ENCODE measurements at regions not wholly inside any gene's neighbourhood (a gene's known extent, or its start where the extent isn't known, plus 50 kb on each side); places are given as distances from the start of the nearest gene placed in this dataset.
A peak's percentile ranks its signal among the peaks of the same experiment; 100 is the strongest.
"Not testable (repeated sequence)": the region's sequence is repeated elsewhere in the genome, so short reads cannot be mapped to it uniquely, and the experiment has no call there.

DNA sequence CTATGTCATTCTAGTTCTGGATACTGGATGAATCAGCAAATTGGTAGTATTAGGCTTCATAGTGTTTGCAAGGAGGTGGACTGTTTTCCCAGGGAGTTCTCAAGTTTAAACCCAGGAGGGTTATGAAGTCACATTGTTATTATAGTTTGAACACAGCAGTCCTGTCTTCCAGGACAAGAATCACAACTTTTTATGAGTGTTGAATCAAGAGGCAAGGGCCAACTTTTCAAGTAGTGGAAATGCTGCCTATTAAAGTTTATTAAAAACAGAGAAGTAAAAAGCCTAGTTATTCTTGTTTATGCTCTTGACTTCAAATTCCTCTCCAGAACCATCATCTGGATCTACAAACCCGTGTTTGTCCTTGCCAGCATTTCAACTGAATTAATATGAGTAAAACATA is 86.3 kb upstream of the GOT2 start:
- no peak for DNase-seq (ENCODE audit: low read depth, low spot score)
- H3K4me3 ChIP-seq (ENCODE audit: low read length) = no peak overlapping the region

GRCh38 chr16:58815181-58815888 is 81.2 kb upstream of the GOT2 start:
- no peak overlapping the region for H3K4me3 ChIP-seq (ENCODE audit: low read length)
- no peak for DNase-seq (ENCODE audit: low read depth, low spot score)

DNA sequence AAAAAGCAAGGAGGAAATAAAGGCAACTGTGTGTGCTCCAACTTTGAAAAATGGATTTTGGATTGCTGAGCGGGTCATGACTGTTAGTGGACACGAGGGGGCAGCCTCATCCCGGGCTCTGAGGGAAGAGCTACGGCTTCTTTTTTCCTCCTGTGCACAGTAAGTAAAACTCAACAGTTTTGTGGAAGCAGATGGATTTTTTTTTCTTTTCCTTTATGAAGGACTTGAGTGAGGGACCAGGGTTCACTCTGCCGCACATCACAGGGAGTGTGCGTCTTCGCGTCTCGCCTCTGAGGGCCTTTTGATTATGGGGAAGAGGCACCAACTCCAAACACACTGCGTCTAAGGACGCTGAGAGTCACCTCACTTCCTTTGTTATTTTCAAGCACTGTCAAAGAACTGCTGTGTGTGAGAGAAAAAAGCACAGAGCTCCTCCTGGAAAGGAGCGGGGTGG is 80.3 kb upstream of the GOT2 start:
- peak overlapping the region; percentile 29 for H3K4me3 ChIP-seq (ENCODE audit: low read length)
- peak; percentile 8 for DNase-seq (ENCODE audit: low read depth, low spot score)

GRCh38 chr16:58809213-58809612 is 75.1 kb upstream of the GOT2 start:
- DNase-seq (ENCODE audit: low read depth, low spot score) = no peak
- no peak overlapping the region for H3K4me3 ChIP-seq (ENCODE audit: low read length)

DNA sequence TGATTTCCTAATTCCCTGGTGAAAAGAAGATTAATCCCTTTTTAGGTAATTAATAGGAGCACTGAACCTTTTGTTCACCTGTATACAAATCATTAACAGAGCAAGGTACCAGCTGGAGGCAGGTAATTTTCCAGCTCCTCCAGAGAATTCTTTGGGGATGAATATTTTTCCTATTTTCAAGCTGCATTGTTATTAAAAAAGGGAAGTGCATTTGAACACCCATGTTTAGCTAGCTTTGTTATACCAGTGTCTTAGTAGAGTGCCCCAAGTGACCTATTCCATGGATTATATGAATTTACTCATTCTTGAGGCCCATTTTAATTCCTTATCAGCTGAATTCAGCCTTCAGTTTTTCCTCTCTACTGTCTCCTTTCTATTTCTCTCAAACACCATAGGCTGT is 73.2 kb upstream of the GOT2 start:
- H3K4me3 ChIP-seq (ENCODE audit: low read length) = no peak overlapping the region
- no peak for DNase-seq (ENCODE audit: low read depth, low spot score)

- DNase-seq (ENCODE audit: low read depth, low spot score) = no peak
Measured at GRCh38 chr16:58801838-58802237, 67.7 kb upstream of the GOT2 start.

DNA sequence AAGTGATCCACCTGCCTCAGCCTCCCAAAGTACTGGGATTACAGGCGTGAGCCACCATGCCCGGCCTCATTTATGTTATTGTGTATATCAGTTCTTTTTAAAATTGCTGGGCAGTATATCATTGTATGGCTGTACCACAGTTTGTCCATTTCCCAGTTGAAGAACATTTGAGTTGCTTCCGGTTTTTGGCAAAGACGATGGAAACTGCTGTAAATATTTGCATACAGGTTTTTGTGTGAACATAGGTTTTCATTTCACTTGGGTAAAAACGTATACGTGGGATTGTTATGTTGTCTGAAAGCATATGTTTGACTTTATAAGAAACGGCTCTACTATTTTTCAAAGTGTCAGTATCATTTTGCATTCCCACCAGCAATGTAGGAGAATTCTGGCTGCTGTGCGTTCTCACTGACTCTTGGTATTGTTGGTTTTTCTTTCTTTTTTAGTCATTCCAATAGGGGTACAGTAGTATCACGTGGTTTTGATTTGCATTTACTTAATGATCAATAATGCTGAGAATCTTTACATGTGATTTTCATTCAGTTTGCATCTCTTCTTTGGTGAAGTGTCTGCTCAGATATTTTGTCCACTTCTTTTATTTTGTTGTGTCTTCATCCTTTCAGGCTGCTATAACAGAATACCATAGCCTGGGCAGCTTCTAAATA is 63.2 kb upstream of the GOT2 start:
- DNase-seq (ENCODE audit: low read depth, low spot score) = no peak
- H3K4me3 ChIP-seq (ENCODE audit: low read length) = no peak overlapping the region

More at GRCh38 chr16:58801838-58802237, 67.7 kb upstream of the GOT2 start:
- no peak overlapping the region for H3K4me3 ChIP-seq (ENCODE audit: low read length)

DNA sequence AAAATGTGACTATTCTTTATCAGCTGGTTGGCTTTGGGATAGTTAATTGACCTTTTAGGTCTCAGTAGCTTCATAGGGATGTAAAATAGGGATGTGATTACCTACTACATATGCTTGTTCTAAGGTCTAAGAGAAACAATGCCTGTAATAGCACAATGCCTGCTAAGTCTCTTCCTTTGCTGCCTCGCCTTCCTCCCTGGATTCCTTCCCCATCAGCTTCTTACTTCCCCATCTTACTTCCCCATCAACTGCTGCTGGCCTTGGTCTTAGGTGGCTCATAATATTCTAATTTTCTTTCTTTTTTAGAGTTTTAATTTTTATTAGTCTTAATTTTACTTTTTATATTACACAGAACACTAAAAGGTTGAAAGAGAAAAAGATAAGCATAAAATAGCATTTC is 59.2 kb upstream of the GOT2 start:
- DNase-seq (ENCODE audit: low read depth, low spot score) = no peak
- H3K4me3 ChIP-seq (ENCODE audit: low read length) = no peak overlapping the region

DNA sequence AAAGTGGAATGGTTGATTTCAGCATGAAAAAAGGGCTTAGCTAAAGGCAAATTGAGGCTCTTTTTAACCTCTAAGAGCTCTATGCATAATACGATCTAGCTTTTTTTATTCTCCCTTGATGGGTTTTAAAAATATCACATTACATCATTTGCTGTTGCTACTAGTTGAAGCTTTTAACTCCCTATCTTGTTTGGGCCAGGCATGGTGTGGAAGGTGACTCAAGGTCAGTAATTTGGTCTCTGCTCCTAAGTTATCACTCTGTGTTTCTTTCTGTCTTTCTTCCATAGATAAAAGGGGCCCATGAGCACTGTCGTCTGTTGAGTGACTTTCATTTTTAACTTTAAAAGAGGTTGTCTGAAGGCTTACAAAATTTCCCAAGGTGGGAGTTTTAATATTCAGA is 58.1 kb upstream of the GOT2 start:
- no peak overlapping the region for H3K4me3 ChIP-seq (ENCODE audit: low read length)
- no peak for DNase-seq (ENCODE audit: low read depth, low spot score)

- DNase-seq (ENCODE audit: low read depth, low spot score); H3K4me3 ChIP-seq (ENCODE audit: low read length): not testable (repeated sequence)
Measured at GRCh38 chr16:58790816-58791557, 56.9 kb upstream of the GOT2 start.

DNA sequence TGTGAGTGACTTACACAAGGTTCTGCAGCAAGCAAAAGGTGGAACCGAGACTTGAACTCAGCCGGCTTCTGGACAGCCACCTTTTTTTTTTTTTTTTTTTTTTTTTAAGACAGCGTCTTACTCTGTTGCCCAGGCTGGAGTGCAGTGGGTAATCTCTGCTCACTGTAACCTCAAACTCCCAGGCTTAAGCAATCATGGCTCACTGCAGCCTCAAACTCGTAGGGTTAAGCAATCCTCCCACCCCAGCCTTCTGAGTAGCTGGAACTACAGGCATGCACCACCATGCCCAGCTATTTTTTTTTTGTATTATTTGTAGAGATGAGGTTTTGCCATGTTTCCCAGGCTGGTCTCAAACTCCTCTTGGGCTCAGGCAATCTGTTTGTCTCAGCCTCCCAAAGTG is 55.2 kb upstream of the GOT2 start:
- DNase-seq (ENCODE audit: low read depth, low spot score) = no peak
- no peak overlapping the region for H3K4me3 ChIP-seq (ENCODE audit: low read length)

All from Jurkat, Clone E6-1 (cell line).